GM18505 (cell line): ENCODE measurements at regions not wholly inside any gene's neighbourhood (a gene's known extent, or its start where the extent isn't known, plus 50 kb on each side); places are given as distances from the start of the nearest gene placed in this dataset.

Experiments used
- ATAC-seq: cut with Tn5 transposase; IDR thresholded peaks from one replicate; pipeline ENCODE4 v1.9.1; 2021; ENCODE audit not compliant: unreplicated experiment
- POLR2A ChIP-seq: IDR thresholded peaks from 4 replicates; pipeline ENCODE4 v1.6.1; 2011; ENCODE audit warnings: borderline replicate concordance; ENCODE audit not compliant: insufficient read depth, insufficient read length; ENCODE audit errors: extremely low read depth

- no peak for TF ChIP-seq POLR2A
- no peak for ATAC-seq
Observed at GRCh38 chr18:65133610-65134009, 617.2 kb upstream of the CDH7 start.

- no peak for ATAC-seq
Observed at GRCh38 chr18:65124633-65125032, 626.2 kb upstream of the CDH7 start.

GRCh38 chr18:65103864-65104263, 646.9 kb upstream of the CDH7 start:
- no peak for TF ChIP-seq POLR2A
- no peak for ATAC-seq

More at GRCh38 chr18:65124633-65125032, 626.2 kb upstream of the CDH7 start:
- no peak for TF ChIP-seq POLR2A

- no peak for TF ChIP-seq POLR2A
- no peak for ATAC-seq
Observed at GRCh38 chr18:65093346-65093745, 657.5 kb upstream of the CDH7 start.

- ATAC-seq: no peak
- TF ChIP-seq POLR2A: no peak
Observed at GRCh38 chr18:65091744-65092329, 659.0 kb upstream of the CDH7 start.

GRCh38 chr18:65082907-65083306, 667.9 kb upstream of the CDH7 start:
- ATAC-seq: no peak
- TF ChIP-seq POLR2A: no peak

- no peak for ATAC-seq
- no peak for TF ChIP-seq POLR2A
Observed at GRCh38 chr18:65081786-65082185, 669.0 kb upstream of the CDH7 start.

- ATAC-seq: no peak
- no peak for TF ChIP-seq POLR2A
Observed at GRCh38 chr18:65073060-65073550, 677.7 kb upstream of the CDH7 start.

GRCh38 chr18:65057439-65058083, 693.3 kb upstream of the CDH7 start:
- no peak for TF ChIP-seq POLR2A
- no peak for ATAC-seq

- TF ChIP-seq POLR2A: no peak
- no peak for ATAC-seq
Observed at GRCh38 chr18:65056575-65056974, 694.2 kb upstream of the CDH7 start.

- TF ChIP-seq POLR2A: no peak
- no peak for ATAC-seq
Observed at GRCh38 chr18:65049586-65049985, 701.2 kb upstream of the CDH7 start.

GRCh38 chr18:65039578-65039977, 711.2 kb upstream of the CDH7 start:
- no peak for ATAC-seq
- no peak for TF ChIP-seq POLR2A

GRCh38 chr18:65035701-65036100, 715.1 kb upstream of the CDH7 start:
- TF ChIP-seq POLR2A: no peak
- no peak for ATAC-seq

GRCh38 chr18:65025756-65026155, 725.1 kb upstream of the CDH7 start:
- ATAC-seq: no peak
- no peak for TF ChIP-seq POLR2A
